ENCODE measurements at regions not wholly inside any gene's neighbourhood (a gene's known extent, or its start where the extent isn't known, plus 50 kb on each side); places are given as distances from the start of the nearest gene placed in this dataset.

DNA sequence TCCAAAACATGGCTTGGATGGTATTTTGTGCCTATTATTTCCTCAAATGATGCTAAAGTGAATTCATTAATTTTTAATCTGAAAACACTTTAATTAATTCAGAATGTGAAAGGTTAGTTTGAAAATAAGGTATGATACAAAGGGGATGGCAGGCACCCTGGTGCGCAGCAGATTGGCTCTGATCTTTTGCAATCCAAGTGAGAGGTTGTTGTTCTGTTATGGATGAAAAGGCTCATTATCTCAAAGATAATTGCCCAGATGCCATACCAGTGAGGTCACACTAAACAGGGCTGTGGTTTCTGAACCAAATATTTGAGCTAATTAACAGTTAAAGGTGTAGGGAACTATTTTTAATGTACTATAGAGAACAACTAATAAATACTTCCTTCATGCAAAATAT lies 504.9 kb downstream of the RAPGEF2 start:
- no peaks in the 10 kb centered on the region for H4K20me1 ChIP-seq (ENCODE audit: insufficient read depth, low read length)
- TF ChIP-seq, protein P1, sequence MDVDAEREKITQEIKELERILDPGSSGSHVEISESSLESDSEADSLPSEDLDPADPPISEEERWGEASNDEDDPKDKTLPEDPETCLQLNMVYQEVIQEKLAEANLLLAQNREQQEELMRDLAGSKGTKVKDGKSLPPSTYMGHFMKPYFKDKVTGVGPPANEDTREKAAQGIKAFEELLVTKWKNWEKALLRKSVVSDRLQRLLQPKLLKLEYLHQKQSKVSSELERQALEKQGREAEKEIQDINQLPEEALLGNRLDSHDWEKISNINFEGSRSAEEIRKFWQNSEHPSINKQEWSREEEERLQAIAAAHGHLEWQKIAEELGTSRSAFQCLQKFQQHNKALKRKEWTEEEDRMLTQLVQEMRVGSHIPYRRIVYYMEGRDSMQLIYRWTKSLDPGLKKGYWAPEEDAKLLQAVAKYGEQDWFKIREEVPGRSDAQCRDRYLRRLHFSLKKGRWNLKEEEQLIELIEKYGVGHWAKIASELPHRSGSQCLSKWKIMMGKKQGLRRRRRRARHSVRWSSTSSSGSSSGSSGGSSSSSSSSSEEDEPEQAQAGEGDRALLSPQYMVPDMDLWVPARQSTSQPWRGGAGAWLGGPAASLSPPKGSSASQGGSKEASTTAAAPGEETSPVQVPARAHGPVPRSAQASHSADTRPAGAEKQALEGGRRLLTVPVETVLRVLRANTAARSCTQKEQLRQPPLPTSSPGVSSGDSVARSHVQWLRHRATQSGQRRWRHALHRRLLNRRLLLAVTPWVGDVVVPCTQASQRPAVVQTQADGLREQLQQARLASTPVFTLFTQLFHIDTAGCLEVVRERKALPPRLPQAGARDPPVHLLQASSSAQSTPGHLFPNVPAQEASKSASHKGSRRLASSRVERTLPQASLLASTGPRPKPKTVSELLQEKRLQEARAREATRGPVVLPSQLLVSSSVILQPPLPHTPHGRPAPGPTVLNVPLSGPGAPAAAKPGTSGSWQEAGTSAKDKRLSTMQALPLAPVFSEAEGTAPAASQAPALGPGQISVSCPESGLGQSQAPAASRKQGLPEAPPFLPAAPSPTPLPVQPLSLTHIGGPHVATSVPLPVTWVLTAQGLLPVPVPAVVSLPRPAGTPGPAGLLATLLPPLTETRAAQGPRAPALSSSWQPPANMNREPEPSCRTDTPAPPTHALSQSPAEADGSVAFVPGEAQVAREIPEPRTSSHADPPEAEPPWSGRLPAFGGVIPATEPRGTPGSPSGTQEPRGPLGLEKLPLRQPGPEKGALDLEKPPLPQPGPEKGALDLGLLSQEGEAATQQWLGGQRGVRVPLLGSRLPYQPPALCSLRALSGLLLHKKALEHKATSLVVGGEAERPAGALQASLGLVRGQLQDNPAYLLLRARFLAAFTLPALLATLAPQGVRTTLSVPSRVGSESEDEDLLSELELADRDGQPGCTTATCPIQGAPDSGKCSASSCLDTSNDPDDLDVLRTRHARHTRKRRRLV (CRISPR knock-in tag; IDR thresholded peaks at IDR 0.05): no peak
- TF ChIP-seq ZNF562 (CRISPR knock-in tag; IDR thresholded peaks at IDR 0.05; ENCODE audit: borderline replicate concordance) (no peak), SATB2 (CRISPR knock-in tag; IDR thresholded peaks at IDR 0.05) (no peak), KLF9 (CRISPR knock-in tag; IDR thresholded peaks at IDR 0.05; ENCODE audit: low read depth) (no peak), ZNF34 (CRISPR knock-in tag; IDR thresholded peaks at IDR 0.05; ENCODE audit: borderline replicate concordance) (no peak), JUNB (CRISPR knock-in tag; IDR thresholded peaks at IDR 0.05; ENCODE audit: borderline replicate concordance) (no peak)
- TF ChIP-seq, protein P2, sequence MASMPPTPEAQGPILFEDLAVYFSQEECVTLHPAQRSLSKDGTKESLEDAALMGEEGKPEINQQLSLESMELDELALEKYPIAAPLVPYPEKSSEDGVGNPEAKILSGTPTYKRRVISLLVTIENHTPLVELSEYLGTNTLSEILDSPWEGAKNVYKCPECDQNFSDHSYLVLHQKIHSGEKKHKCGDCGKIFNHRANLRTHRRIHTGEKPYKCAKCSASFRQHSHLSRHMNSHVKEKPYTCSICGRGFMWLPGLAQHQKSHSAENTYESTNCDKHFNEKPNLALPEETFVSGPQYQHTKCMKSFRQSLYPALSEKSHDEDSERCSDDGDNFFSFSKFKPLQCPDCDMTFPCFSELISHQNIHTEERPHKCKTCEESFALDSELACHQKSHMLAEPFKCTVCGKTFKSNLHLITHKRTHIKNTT (CRISPR knock-in tag; IDR thresholded peaks at IDR 0.05): no peak
- TF ChIP-seq, protein P3, sequence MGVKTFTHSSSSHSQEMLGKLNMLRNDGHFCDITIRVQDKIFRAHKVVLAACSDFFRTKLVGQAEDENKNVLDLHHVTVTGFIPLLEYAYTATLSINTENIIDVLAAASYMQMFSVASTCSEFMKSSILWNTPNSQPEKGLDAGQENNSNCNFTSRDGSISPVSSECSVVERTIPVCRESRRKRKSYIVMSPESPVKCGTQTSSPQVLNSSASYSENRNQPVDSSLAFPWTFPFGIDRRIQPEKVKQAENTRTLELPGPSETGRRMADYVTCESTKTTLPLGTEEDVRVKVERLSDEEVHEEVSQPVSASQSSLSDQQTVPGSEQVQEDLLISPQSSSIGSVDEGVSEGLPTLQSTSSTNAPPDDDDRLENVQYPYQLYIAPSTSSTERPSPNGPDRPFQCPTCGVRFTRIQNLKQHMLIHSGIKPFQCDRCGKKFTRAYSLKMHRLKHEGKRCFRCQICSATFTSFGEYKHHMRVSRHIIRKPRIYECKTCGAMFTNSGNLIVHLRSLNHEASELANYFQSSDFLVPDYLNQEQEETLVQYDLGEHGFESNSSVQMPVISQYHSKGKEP (CRISPR knock-in tag; IDR thresholded peaks at IDR 0.05): no peak
- TF ChIP-seq, protein P4, sequence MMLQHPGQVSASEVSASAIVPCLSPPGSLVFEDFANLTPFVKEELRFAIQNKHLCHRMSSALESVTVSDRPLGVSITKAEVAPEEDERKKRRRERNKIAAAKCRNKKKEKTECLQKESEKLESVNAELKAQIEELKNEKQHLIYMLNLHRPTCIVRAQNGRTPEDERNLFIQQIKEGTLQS (CRISPR knock-in tag; IDR thresholded peaks at IDR 0.05): no peak
- TF ChIP-seq, protein P5, sequence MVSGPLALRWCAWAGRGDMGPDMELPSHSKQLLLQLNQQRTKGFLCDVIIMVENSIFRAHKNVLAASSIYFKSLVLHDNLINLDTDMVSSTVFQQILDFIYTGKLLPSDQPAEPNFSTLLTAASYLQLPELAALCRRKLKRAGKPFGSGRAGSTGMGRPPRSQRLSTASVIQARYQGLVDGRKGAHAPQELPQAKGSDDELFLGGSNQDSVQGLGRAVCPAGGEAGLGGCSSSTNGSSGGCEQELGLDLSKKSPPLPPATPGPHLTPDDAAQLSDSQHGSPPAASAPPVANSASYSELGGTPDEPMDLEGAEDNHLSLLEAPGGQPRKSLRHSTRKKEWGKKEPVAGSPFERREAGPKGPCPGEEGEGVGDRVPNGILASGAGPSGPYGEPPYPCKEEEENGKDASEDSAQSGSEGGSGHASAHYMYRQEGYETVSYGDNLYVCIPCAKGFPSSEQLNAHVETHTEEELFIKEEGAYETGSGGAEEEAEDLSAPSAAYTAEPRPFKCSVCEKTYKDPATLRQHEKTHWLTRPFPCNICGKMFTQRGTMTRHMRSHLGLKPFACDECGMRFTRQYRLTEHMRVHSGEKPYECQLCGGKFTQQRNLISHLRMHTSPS (CRISPR knock-in tag; IDR thresholded peaks at IDR 0.05; ENCODE audit: low read depth): no peak
- TF ChIP-seq, protein P6, sequence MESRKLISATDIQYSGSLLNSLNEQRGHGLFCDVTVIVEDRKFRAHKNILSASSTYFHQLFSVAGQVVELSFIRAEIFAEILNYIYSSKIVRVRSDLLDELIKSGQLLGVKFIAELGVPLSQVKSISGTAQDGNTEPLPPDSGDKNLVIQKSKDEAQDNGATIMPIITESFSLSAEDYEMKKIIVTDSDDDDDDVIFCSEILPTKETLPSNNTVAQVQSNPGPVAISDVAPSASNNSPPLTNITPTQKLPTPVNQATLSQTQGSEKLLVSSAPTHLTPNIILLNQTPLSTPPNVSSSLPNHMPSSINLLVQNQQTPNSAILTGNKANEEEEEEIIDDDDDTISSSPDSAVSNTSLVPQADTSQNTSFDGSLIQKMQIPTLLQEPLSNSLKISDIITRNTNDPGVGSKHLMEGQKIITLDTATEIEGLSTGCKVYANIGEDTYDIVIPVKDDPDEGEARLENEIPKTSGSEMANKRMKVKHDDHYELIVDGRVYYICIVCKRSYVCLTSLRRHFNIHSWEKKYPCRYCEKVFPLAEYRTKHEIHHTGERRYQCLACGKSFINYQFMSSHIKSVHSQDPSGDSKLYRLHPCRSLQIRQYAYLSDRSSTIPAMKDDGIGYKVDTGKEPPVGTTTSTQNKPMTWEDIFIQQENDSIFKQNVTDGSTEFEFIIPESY (CRISPR knock-in tag; IDR thresholded peaks at IDR 0.05): no peak

More for the DNA sequence above, 504.9 kb downstream of the RAPGEF2 start:
- H3K36me3 ChIP-seq (replicated peaks in 1 of 2; ENCODE audit: control insufficient read depth in 1 of 2, insufficient read depth in 2 of 2, low read length in 2 of 2): no peaks in the 10 kb centered on the region
- H3K4me2 ChIP-seq (ENCODE audit: low read depth, low read length): no peak overlapping the region
- intact Hi-C loops (cut with micrococcal nuclease; ENCODE audit: unreplicated experiment): no loop called here
- H3K79me2 ChIP-seq (ENCODE audit: insufficient read depth, low read length): no peaks in the 10 kb centered on the region
- H3K9ac ChIP-seq (ENCODE audit: insufficient read depth, low read depth, low read length): no peak overlapping the region
- no peaks in the 10 kb centered on the region for H3K4me1 ChIP-seq (ENCODE audit: insufficient read depth, low read length)
- POLR2A ChIA-PET: no interaction called here
- no TSS peak for BruUV-seq (replicated peaks)
- no peak overlapping the region for H2AFZ ChIP-seq (ENCODE audit: low read length)
- no peaks in the 10 kb centered on the region for H3K27me3 ChIP-seq (ENCODE audit: control insufficient read depth in 1 of 2, insufficient read depth in 2 of 2, low read length in 2 of 2)
- H3K9me3 ChIP-seq (ENCODE audit: low read length): no peaks in the 10 kb centered on the region
- in situ Hi-C loops (cut with HindIII; ENCODE audit: extremely low pct_ligation_motif_present, low pct_unique_long_range_greater_than_20kb): no loop called here
- H3K27ac ChIP-seq (ENCODE audit: extremely low read length, insufficient read depth, low read length): no peak overlapping the region
- FAIRE-seq (no peak), ATAC-seq (no peak), DNase-seq (ENCODE audit: low spot score) (no peak)
- CTCF ChIA-PET (ENCODE audit: low intra/inter-chr PET ratio, low total read pairs): no interaction called here
- WGBS (ENCODE audit: low lambda C conversion rate): 5% methylated on average over 1 of the region's 1 CpG
- H3K4me3 ChIP-seq (replicated peaks in 1 of 3; ENCODE audit: insufficient read depth in 1 of 3, low read depth in 2 of 3, low read length in 3 of 3): no peak overlapping the region
